HFF-Myc (cell line): ENCODE measurements at regions not wholly inside any gene's neighbourhood (a gene's known extent, or its start where the extent isn't known, plus 50 kb on each side); places are given as distances from the start of the nearest gene placed in this dataset.

Experiments used
- DNase-seq: peaks from one replicate; pipeline ENCODE4 v3.0.0-alpha.2; 2011; ENCODE audit warnings: low read depth; ENCODE audit errors: extremely low read depth
- H3K4me3 ChIP-seq: replicated peaks from 2 replicates; pipeline ENCODE4 v1.5.1; 2011; ENCODE audit warnings: low read depth, mild to moderate bottlenecking, control low read depth, low read length
- CTCF ChIP-seq: IDR thresholded peaks from 2 replicates; pipeline ENCODE4 v1.5.1; 2012; ENCODE audit warnings: mild to moderate bottlenecking, low read depth, low read length, control low read depth; ENCODE audit errors: missing control alignments

- H3K4me3 ChIP-seq: no peak overlapping the region
- TF ChIP-seq CTCF: no peak
- no peak for DNase-seq
Observed at GRCh38 chr4:27916452-27917184, 1056.0 kb downstream of the STIM2 start.

- H3K4me3 ChIP-seq: no peak overlapping the region
- TF ChIP-seq CTCF: no peak
- DNase-seq: no peak
Observed at GRCh38 chr4:27917381-27917780, 1056.7 kb downstream of the STIM2 start.

- TF ChIP-seq CTCF: no peak
- DNase-seq: no peak
- no peak overlapping the region for H3K4me3 ChIP-seq
Observed at GRCh38 chr4:27921231-27921630, 1060.6 kb downstream of the STIM2 start.

- H3K4me3 ChIP-seq: no peak overlapping the region
- DNase-seq: no peak
- no peak for TF ChIP-seq CTCF
Observed at GRCh38 chr4:27928761-27929540, 1068.3 kb downstream of the STIM2 start.

GRCh38 chr4:27930291-27930690, 1069.7 kb downstream of the STIM2 start:
- DNase-seq: no peak
- no peak overlapping the region for H3K4me3 ChIP-seq
- no peak for TF ChIP-seq CTCF

- no peak overlapping the region for H3K4me3 ChIP-seq
- no peak for DNase-seq
- TF ChIP-seq CTCF: no peak
Observed at GRCh38 chr4:27930976-27931375, 1070.3 kb downstream of the STIM2 start.
